HCT116 (cell line): ENCODE measurements at regions not wholly inside any gene's neighbourhood (a gene's known extent, or its start where the extent isn't known, plus 50 kb on each side); places are given as distances from the start of the nearest gene placed in this dataset.
"Not testable (repeated sequence)": the region's sequence is repeated elsewhere in the genome, so short reads cannot be mapped to it uniquely, and the experiment has no call there.

Experiments
- FOSL1 ChIP-seq: IDR thresholded peaks from 2 replicates; pipeline ENCODE4 v1.6.1; 2012; ENCODE audit warnings: low read depth
- POLR2A ChIP-seq: IDR thresholded peaks from 2 replicates; pipeline ENCODE4 v1.7.0; 2011; ENCODE audit warnings: borderline replicate concordance; ENCODE audit not compliant: insufficient read depth, insufficient read length; ENCODE audit errors: extremely low read depth
- SP1 ChIP-seq: IDR thresholded peaks from 2 replicates; pipeline ENCODE4 v1.6.1; 2012; ENCODE audit warnings: low read depth
- TF ChIP-seq, protein P1 (sequence below), 3 experiments: fragments of 200-600 bp in 1 of 3; sonication (generic) in 1 of 3; IDR thresholded peaks in 2 of 3; conservative IDR thresholded peaks in 1 of 3; 2 replicates each; pipeline ENCODE4 v1.5.1; 2012 to 2017; ENCODE audit warnings: low read depth in 2 of 3, low read length in 2 of 3, antibody characterized with exemption in 1 of 3, borderline replicate concordance in 1 of 3, control low read depth in 1 of 3, mild to moderate bottlenecking in 1 of 3, mixed read lengths in 1 of 3, mixed run types in 1 of 3, moderate library complexity in 1 of 3; ENCODE audit not compliant: insufficient read depth in 1 of 3

DNA sequence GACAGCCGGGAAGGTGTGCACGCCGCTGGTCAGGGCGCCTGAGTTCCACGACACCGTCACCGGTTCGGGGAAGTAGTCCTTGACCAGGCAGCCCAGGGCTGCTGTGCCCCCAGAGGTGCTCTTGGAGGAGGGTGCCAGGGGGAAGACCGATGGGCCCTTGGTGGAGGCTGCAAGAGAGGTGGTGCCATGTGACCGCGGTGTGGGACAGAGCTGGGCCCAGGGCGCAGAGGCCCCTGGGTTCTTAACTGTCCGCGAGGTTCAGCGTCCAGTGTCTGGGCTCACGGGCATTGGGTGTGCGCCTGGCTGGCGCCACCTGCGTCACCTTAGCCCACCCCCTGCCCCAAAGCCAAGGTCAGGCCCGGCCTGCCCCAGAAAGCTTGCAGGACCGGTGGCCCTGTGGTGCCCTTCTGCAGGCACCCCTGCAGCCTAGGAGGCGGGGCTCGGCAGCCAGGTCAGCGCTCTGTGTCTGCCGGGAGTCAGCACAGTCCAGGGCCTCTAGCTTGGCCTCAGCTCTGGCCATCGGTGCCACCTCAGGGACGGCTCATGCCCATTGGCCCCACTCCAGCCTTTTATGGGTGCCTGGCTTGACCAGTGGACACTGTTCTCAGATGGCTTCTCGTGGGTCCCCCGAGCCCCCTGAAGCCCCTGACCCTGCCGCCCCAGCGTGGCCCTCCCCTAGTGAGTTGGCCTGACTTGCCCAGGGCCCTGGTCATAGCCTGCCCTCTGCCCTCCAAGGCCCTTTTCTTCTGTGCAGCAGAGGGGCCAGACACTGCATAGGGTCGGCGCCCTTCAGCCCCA, 216.7 kb downstream of the TMEM121 start:
- TF ChIP-seq SP1, POLR2A, FOSL1: not testable (repeated sequence)
- TF ChIP-seq, protein P1, sequence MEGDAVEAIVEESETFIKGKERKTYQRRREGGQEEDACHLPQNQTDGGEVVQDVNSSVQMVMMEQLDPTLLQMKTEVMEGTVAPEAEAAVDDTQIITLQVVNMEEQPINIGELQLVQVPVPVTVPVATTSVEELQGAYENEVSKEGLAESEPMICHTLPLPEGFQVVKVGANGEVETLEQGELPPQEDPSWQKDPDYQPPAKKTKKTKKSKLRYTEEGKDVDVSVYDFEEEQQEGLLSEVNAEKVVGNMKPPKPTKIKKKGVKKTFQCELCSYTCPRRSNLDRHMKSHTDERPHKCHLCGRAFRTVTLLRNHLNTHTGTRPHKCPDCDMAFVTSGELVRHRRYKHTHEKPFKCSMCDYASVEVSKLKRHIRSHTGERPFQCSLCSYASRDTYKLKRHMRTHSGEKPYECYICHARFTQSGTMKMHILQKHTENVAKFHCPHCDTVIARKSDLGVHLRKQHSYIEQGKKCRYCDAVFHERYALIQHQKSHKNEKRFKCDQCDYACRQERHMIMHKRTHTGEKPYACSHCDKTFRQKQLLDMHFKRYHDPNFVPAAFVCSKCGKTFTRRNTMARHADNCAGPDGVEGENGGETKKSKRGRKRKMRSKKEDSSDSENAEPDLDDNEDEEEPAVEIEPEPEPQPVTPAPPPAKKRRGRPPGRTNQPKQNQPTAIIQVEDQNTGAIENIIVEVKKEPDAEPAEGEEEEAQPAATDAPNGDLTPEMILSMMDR (IDR thresholded peaks at IDR 0.05 in 2 of 3, conservative IDR thresholded peaks at IDR 0.05 in 1 of 3; ENCODE audit: borderline replicate concordance in 1 of 3, insufficient read depth in 1 of 3, low read depth in 2 of 3, low read length in 2 of 3): not testable (repeated sequence)
